Common myeloid progenitor, CD34-positive (primary cell): ENCODE measurements at regions not wholly inside any gene's neighbourhood (a gene's known extent, or its start where the extent isn't known, plus 50 kb on each side); places are given as distances from the start of the nearest gene placed in this dataset.

Experiments
- CTCF ChIA-PET: fragments of 350-600 bp; sonication (Branson Sonifier 250); formaldehyde crosslinking; loops from one replicate; lab custom pipeline; 2021; ENCODE audit warnings: antibody characterized with exemption; lab: Charles Lee
- POLR2A ChIA-PET: fragments of 350-600 bp; sonication (Branson Sonifier 250); formaldehyde crosslinking; loops from one replicate; lab custom pipeline; 2021; ENCODE audit warnings: antibody characterized with exemption; lab: Charles Lee
- DNase-seq, 3 donors: peaks; one replicate each; pipeline versions ENCODE4 v3.0.0 to v3.0.0-alpha.2; 2013
- H3K27ac ChIP-seq, 2 experiments: 1 replicate in 1 of 2; 2 replicates in 1 of 2; pipeline ENCODE4 v1.7.0; 2013; ENCODE audit warnings: inconsistent platforms in 2 of 2, low read length in 2 of 2, mild to moderate bottlenecking in 2 of 2, low read depth in 1 of 2, moderate library complexity in 1 of 2; ENCODE audit not compliant: severe bottlenecking in 2 of 2, insufficient read depth in 1 of 2, poor library complexity in 1 of 2
- H3K27me3 ChIP-seq, 5 experiments: replicated peaks in 2 of 5; 1 replicate in 3 of 5; 2 replicates in 2 of 5; pipeline versions ENCODE4 v1.6.1 to v1.7.0; 2013; ENCODE audit warnings: low read length in 4 of 5, mild to moderate bottlenecking in 2 of 5, moderate library complexity in 2 of 5, inconsistent platforms in 1 of 5; ENCODE audit not compliant: insufficient read depth in 5 of 5, control insufficient read depth in 4 of 5
- H3K36me3 ChIP-seq, 4 experiments: 1 replicate in 2 of 4; 2 replicates in 2 of 4; pipeline versions ENCODE4 v1.6.1 to v1.7.0; 2013; ENCODE audit warnings: low read length in 3 of 4, control low read depth in 1 of 4, mild to moderate bottlenecking in 1 of 4; ENCODE audit not compliant: control insufficient read depth in 4 of 4, insufficient read depth in 4 of 4
- H3K4me1 ChIP-seq, 4 experiments: 1 replicate in 3 of 4; 2 replicates in 1 of 4; pipeline versions ENCODE4 v1.6.1 to v1.7.1; 2013; ENCODE audit warnings: low read length in 3 of 4, mild to moderate bottlenecking in 3 of 4, control low read depth in 1 of 4, inconsistent platforms in 1 of 4, moderate library complexity in 1 of 4; ENCODE audit not compliant: control insufficient read depth in 4 of 4, insufficient read depth in 4 of 4; ENCODE audit errors: control extremely low read depth in 1 of 4
- H3K4me3 ChIP-seq, 7 experiments: 1 replicate in 4 of 7; 2 replicates in 3 of 7; pipeline versions ENCODE4 v1.5.1 to v1.7.0; 2013; ENCODE audit warnings: mild to moderate bottlenecking in 7 of 7, low read length in 6 of 7, moderate library complexity in 6 of 7, inconsistent platforms in 2 of 7, low read depth in 2 of 7, control low read depth in 1 of 7; ENCODE audit not compliant: insufficient read depth in 4 of 7, control insufficient read depth in 1 of 7; ENCODE audit errors: extremely low read depth in 1 of 7
- H3K9me3 ChIP-seq, 5 experiments: 1 replicate in 4 of 5; 2 replicates in 1 of 5; pipeline versions ENCODE4 v1.6.1 to v1.7.1; 2013; ENCODE audit warnings: low read length in 4 of 5, mild to moderate bottlenecking in 2 of 5, inconsistent platforms in 1 of 5, low read depth in 1 of 5, moderate library complexity in 1 of 5; ENCODE audit not compliant: control insufficient read depth in 4 of 5, insufficient read depth in 2 of 5; ENCODE audit errors: control extremely low read depth in 1 of 5
- WGBS: methylation state at CpG from one replicate; pipeline ENCODE4 v1.1.5; 2013; ENCODE audit not compliant: insufficient coverage; 5-methylcytosine and 5-hydroxymethylcytosine counted together

DNA sequence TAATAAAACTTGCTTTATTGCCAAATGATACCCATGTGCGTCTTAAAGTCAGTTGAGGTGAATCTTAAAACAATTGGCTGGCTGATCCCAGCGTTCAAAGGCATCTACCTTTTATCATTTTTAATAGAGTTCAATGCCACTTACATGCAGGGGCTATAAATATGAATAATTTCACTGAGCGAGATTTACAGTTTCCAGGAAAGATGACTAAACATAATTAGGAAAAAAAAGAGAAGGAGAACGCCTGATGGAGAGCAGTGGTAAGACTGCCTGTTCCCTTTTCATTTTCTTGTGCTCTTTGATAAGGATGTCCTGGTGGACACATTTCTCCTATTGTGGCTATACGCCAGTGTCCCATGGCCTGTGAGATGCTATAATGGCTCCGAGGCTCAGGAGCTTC is 139.9 kb upstream of the SLC22A23 start:
- H3K9me3 ChIP-seq, result peaks cover 0 to 6% (median 2%) of the 10 kb centered on the region in 5 experiments
- H3K27me3 ChIP-seq, result no peaks in the 10 kb centered on the region
- DNase-seq, result peak; percentile 14 to 51 (median 35)
- H3K4me1 ChIP-seq, result peaks cover 0 to 12% (median 6%) of the 10 kb centered on the region in 4 experiments
- H3K36me3 ChIP-seq, result no peaks in the 10 kb centered on the region
- 3% methylated on average over 3 of the region's 6 CpGs for WGBS
- no peak overlapping the region for H3K4me3 ChIP-seq
- CTCF ChIA-PET, result no interaction called here
- no peak overlapping the region for H3K27ac ChIP-seq
- POLR2A ChIA-PET, result no interaction called here

DNA sequence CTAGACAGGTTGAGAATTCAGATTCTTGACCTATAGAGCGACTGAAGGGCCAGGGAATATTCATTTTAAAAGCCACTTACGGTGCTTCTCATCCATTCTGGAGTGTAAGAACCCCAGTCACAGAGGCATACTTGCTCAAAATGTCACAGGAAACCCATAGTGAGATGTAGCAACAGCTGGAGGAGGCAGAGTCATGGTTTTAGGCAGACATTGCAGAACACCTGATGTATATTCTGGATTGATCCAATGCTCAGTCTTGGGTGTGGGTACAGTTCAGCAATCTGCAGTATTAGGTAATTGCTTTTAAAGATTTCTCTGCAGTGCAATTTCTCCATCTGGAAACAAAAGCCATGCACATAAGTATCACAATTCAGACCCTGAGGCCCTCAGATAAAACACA is 137.4 kb upstream of the SLC22A23 start:
- DNase-seq, result no peak
- Histone ChIP-seq H3K27me3 (no peaks in the 10 kb centered on the region), H3K9me3 (no peaks in the 10 kb centered on the region), H3K4me1 (peaks cover 0 to 12% (median 6%) of the 10 kb centered on the region in 4 experiments), H3K27ac (no peak overlapping the region), H3K36me3 (no peaks in the 10 kb centered on the region), H3K4me3 (no peak overlapping the region)
- ChIA-PET CTCF (interaction anchor here (0.9 kb wide), 1 partner anchor 134 kb away, joined by 3 read pairs; no protein-coding TSS in a partner anchor), POLR2A (no interaction called here)
- WGBS, result no CpG with 5 or more reads among the region's 2 CpGs

DNA sequence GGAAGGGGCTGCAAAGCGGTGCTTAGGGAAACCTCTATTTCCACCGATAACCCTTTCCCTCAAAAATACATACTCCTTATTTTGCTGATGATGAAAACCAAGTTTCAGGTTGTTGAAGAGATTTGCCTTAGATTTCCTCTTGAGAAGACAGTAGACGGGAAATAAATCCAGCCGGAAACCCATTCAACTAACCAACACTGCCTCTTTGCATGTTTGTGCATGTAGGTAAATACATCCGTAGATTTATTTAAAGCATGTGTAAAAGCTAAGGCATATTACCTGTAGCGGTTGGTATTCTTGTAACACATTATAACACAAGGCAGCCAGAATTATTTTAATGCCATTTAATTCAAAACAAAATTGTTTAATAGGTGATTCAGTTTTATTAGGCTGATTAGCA is 136.3 kb upstream of the SLC22A23 start:
- no peaks in the 10 kb centered on the region for H3K9me3 ChIP-seq
- no peak overlapping the region for H3K27ac ChIP-seq
- POLR2A ChIA-PET, result no interaction called here
- H3K27me3 ChIP-seq, result no peaks in the 10 kb centered on the region
- H3K36me3 ChIP-seq, result no peaks in the 10 kb centered on the region
- 100% methylated on average over 1 of the region's 6 CpGs for WGBS
- H3K4me1 ChIP-seq, result peaks cover 0 to 12% (median 6%) of the 10 kb centered on the region in 4 experiments
- CTCF ChIA-PET, result no interaction called here
- no peak for DNase-seq
- H3K4me3 ChIP-seq, result no peak overlapping the region

DNA sequence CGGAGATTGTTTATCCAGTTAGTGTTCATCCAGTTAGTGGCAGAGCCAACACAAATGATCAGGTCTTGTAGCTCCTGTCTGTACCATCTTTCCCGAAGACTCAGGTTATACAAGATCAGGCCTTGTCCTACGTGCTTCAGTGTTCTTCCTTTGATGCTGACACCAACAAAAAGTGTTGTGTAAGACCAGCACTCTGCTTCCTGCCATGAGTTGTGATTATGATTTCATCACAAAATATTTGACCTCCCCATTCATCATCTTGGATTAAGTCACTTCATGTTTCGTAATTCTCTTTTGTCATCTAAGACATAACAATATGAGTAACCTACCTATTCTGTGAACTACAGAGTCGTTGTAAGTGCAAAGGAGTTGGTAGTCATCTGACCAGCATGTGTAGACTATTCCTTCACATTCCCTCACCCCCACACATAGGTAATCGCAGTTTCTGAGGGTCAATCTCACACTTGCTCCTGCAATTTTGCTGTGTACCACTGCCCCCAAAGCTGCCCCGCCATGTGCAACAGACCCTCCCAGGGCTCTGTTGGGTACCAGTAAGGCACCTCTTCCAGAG is 135.6 kb upstream of the SLC22A23 start:
- DNase-seq, result peak; percentile 13 to 38 (median 25)
- Histone ChIP-seq H3K27ac (no peak overlapping the region), H3K9me3 (peaks cover 0 to 4% (median 2%) of the 10 kb centered on the region in 5 experiments), H3K4me3 (no peak overlapping the region), H3K27me3 (no peaks in the 10 kb centered on the region), H3K4me1 (peaks cover 0 to 12% (median 6%) of the 10 kb centered on the region in 4 experiments), H3K36me3 (no peaks in the 10 kb centered on the region)
- 93% methylated on average over 5 of the region's 7 CpGs for WGBS
- POLR2A ChIA-PET, result no interaction called here
- CTCF ChIA-PET, result no interaction called here

DNA sequence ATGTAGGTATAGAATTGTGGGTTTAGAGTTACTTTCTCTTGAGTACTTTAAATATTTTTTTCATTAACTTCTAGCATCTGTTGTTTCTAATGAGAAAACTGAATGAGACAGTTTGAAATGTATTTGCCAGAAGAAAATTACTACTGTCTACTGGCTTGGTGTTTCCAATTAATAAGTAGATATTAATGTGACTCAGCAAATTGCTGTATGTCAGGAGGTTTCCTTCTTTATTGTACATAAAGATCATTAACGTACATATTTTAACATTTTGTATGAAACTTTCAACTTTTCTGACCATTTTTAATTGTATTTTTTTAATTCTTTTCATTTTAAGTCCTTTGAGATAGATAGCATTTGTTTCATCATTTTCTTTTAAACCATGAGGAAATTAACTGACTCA is 135.1 kb upstream of the SLC22A23 start:
- no CpG with 5 or more reads among the region's 1 CpG for WGBS
- Histone ChIP-seq H3K4me3 (no peak overlapping the region), H3K4me1 (peaks cover 0 to 11% (median 3%) of the 10 kb centered on the region in 4 experiments), H3K9me3 (peaks cover 0 to 4% (median 2%) of the 10 kb centered on the region in 5 experiments), H3K36me3 (no peaks in the 10 kb centered on the region), H3K27ac (no peak overlapping the region), H3K27me3 (no peaks in the 10 kb centered on the region)
- no peak for DNase-seq
- POLR2A ChIA-PET, result no interaction called here
- CTCF ChIA-PET, result no interaction called here

DNA sequence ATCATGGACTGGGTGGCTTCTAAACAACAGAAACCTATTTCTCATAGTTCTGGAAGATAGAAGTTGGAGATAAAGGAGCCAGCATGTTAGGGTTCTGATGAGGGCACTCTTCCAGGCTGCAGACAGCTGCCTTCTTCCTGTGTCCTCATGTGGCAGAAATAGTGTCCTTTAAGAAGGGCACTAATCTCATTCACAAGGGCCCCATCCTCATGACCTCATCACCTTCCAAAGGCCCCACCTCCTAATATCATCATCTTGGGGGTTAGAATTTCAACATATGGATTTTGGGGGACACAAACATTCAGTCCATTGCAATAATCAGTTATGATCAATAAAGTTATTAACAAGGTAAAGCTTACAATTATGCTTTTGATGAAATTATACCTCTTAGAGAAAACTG is 130.8 kb upstream of the SLC22A23 start:
- H3K27ac ChIP-seq, result no peak overlapping the region
- H3K9me3 ChIP-seq, result peaks cover 0 to 4% (median 2%) of the 10 kb centered on the region in 5 experiments
- ChIA-PET CTCF (no interaction called here), POLR2A (no interaction called here)
- no peak overlapping the region for H3K4me3 ChIP-seq
- H3K27me3 ChIP-seq, result no peaks in the 10 kb centered on the region
- peaks cover 0 to 9% (median 3%) of the 10 kb centered on the region in 4 experiments for H3K4me1 ChIP-seq
- no peak for DNase-seq
- H3K36me3 ChIP-seq, result no peaks in the 10 kb centered on the region

DNA sequence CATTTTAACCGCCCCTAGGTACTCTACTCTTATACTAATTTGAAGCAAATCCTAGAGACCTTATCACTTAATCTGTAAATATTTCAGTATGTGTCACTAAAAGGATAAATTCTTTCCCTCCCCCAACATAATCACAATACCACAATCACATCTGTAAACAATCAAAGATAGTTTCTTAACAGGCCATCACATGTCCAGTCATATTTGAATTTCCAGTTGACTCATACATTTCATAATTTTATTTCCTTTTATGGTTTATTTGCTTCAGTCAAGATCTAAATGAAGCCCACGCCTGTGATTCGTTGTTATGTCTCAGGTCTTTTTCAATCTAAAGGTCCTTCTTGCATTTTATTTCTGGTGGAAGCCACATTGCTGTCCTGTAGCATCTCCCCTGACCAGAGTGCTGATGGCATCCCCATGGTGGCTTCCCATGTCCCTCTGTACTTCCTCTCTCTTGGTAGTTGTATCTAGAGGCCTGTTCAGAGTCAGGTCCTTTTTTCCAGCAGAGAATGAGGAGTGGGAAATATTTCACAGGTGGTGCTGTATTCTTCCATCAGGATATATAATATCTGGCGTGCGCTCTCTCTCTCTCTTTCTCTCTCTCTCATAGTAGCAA is 128.6 kb upstream of the SLC22A23 start:
- WGBS, result 94% methylated on average over 4 of the region's 5 CpGs
- Histone ChIP-seq H3K9me3 (peaks cover 0 to 4% (median 2%) of the 10 kb centered on the region in 5 experiments), H3K36me3 (no peaks in the 10 kb centered on the region), H3K27ac (no peak overlapping the region), H3K4me3 (no peak overlapping the region), H3K4me1 (peaks cover 0 to 9% (median 3%) of the 10 kb centered on the region in 4 experiments), H3K27me3 (no peaks in the 10 kb centered on the region)
- POLR2A ChIA-PET, result no interaction called here
- CTCF ChIA-PET, result no interaction called here
- no peak for DNase-seq
